Upper lobe of right lung (tissue), 1 donor: ENCODE measurements at regions not wholly inside any gene's neighbourhood (a gene's known extent, or its start where the extent isn't known, plus 50 kb on each side); places are given as distances from the start of the nearest gene placed in this dataset.

ENCODE experiments used
- ATAC-seq: fragments of 200-7000 bp; cut with Tn5 transposase; one replicate; pipeline ENCODE4 v1.9.1; 2020; ENCODE audit warnings: mild to moderate bottlenecking, moderate library complexity
- DNase-seq: peaks from one replicate; pipeline ENCODE4 v3.0.0-alpha.2; 2020
- H3K27ac ChIP-seq: fragments of 200-600 bp; one replicate; pipeline ENCODE4 v1.8.0; 2022
- H3K27me3 ChIP-seq: fragments of 200-600 bp; one replicate; pipeline ENCODE4 v1.8.0; 2022; ENCODE audit warnings: mild to moderate bottlenecking
- H3K36me3 ChIP-seq: fragments of 200-600 bp; one replicate; pipeline ENCODE4 v1.8.0; 2022
- H3K4me1 ChIP-seq: fragments of 200-600 bp; one replicate; pipeline ENCODE4 v1.8.0; 2022
- H3K4me3 ChIP-seq: fragments of 200-600 bp; one replicate; pipeline ENCODE4 v1.8.0; 2022; ENCODE audit warnings: mild to moderate bottlenecking
- H3K9me3 ChIP-seq: fragments of 200-600 bp; one replicate; pipeline ENCODE4 v1.8.0; 2022
- CTCF ChIP-seq: fragments of 200-600 bp; IDR thresholded peaks from one replicate; pipeline ENCODE4 v1.8.0; 2022; ENCODE audit warnings: antibody characterized with exemption
- intact Hi-C: fragments of 100-400 bp; cut with DNase I; formaldehyde crosslinking; loops from one replicate; pipeline ENCODE4 v1.11.0; 2022
- donor health status: DM: no; HTN: yes; CAD: no; lungs with severe emphysema.

DNA sequence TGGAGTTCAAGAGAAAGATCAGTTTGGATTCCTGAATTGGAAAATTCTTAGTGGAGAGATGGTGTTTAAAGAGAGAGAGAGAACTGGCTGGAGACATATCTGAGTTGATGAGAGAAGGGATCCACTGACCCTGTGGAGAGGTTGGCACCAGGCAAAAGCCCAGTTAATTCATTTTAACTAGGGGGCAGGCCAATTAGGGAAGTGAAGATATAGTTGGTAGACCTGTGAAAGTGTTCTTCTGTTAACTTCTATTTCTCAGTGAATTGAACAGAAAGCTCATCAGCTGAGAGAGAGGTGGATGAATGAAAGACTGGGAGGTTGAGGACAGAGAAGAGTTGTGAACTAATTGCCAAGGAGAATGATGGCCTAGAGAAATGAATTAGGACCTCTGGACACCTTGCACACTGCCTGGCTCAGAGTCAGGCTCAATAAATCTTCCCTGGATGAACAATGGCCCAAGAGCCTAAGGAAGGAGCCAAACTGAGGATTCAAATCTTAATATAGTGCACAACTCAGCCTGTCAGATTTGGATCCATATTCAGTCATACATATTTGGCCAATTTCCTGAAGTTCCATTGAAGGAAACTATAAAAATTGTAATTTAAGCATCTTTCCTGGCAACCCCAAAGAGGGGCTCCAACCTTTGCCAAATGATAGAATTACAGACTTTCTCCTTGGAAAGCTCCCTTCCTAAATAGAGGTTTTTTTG is 82.2 kb upstream of the RMDN2 start:
- Histone ChIP-seq H3K27ac (no peak overlapping the region), H3K27me3 (no peaks in the 10 kb centered on the region), H3K36me3 (no peaks in the 10 kb centered on the region), H3K4me1 (no peaks in the 10 kb centered on the region), H3K9me3 (no peaks in the 10 kb centered on the region), H3K4me3 (no peak overlapping the region)
- intact Hi-C loops = no loop called here
- ATAC-seq (no peak), DNase-seq (no peak)
- no peak for TF ChIP-seq CTCF

GRCh38 chr2:37843556-37843955 is 81.5 kb upstream of the RMDN2 start:
- H3K27me3 ChIP-seq = no peaks in the 10 kb centered on the region
- ATAC-seq (no peak), DNase-seq (no peak)
- H3K4me3 ChIP-seq = no peak overlapping the region
- H3K9me3 ChIP-seq = no peaks in the 10 kb centered on the region
- H3K4me1 ChIP-seq = no peaks in the 10 kb centered on the region
- intact Hi-C loops = no loop called here
- no peaks in the 10 kb centered on the region for H3K36me3 ChIP-seq
- H3K27ac ChIP-seq = no peak overlapping the region
- no peak for TF ChIP-seq CTCF

- Histone ChIP-seq H3K9me3 (no peaks in the 10 kb centered on the region), H3K27me3 (no peaks in the 10 kb centered on the region), H3K4me1 (no peaks in the 10 kb centered on the region), H3K4me3 (no peak overlapping the region), H3K27ac (no peak overlapping the region), H3K36me3 (no peaks in the 10 kb centered on the region)
- ATAC-seq (no peak), DNase-seq (no peak)
- intact Hi-C loops = no loop called here
- no peak for TF ChIP-seq CTCF
Measured at GRCh38 chr2:37846207-37846606, 78.9 kb upstream of the RMDN2 start.

DNA sequence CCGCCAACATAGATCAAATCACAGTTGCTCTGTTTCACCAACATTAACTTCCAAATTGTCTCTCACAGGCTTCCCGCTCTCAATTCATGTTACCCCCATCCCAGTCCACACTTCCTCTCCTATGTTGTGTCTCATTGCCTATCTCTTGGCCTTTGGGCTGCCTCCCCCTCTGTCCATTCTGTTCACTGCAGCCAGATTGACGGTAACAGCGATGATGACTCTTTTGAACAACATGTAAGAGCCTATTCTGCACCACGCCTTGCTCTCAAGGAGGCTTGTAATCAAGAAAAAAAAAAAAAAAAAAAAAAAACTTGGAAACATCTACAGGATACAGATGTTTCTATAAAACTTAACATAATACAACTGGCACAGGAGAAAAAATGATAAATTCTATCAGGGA is 77.3 kb upstream of the RMDN2 start:
- Histone ChIP-seq H3K27me3 (no peaks in the 10 kb centered on the region), H3K36me3 (no peaks in the 10 kb centered on the region), H3K4me1 (no peaks in the 10 kb centered on the region), H3K27ac (no peak overlapping the region), H3K9me3 (no peaks in the 10 kb centered on the region), H3K4me3 (no peak overlapping the region)
- intact Hi-C loops = no loop called here
- DNase-seq = no peak
- no peak for ATAC-seq
- TF ChIP-seq CTCF = no peak

DNA sequence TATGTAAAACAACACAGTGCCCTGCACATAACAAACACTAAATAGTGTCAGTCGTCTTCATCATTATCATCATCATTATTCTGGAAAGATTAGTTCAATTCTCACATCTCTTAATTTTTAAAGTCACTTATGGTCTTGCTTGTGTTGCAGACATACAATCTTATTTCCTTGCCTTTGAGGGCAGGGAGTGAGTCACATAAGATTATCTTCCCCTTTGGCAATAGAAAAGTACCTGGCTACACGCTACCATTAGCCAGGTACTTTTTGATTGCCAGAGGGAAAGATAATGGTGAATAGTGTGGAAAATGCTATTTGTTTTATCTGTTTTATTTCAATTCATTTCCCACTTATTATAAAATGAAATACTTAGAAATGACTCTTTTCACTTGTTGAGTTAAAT is 76.6 kb upstream of the RMDN2 start:
- Histone ChIP-seq H3K27me3 (no peaks in the 10 kb centered on the region), H3K4me1 (no peaks in the 10 kb centered on the region), H3K36me3 (no peaks in the 10 kb centered on the region), H3K27ac (no peak overlapping the region), H3K9me3 (no peaks in the 10 kb centered on the region), H3K4me3 (no peak overlapping the region)
- ATAC-seq (no peak), DNase-seq (no peak)
- intact Hi-C loops = no loop called here
- no peak for TF ChIP-seq CTCF

DNA sequence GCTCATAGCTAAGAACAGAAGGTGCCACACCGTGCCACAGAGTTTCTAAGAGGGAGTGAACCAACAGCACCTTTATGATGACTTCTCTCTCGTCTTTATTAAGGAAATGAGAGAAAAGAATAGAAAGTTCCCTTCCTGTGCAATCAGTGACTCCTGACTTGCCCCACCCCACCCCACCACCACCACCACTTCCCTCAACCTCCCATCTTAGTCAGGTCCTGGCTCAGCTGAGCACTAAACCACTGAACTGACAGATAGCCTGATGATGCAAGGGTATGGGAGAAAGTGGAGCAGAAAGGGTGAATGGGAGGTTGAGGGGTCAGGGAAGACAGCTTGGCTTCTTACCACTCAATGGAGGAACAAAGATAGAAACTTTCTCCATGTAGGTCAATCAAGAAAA is 75.2 kb upstream of the RMDN2 start:
- TF ChIP-seq CTCF = no peak
- intact Hi-C loops = no loop called here

More for the DNA sequence above, 75.2 kb upstream of the RMDN2 start:
- no peak for DNase-seq
- Histone ChIP-seq H3K4me1 (peaks cover 9% of the 10 kb centered on the region), H3K36me3 (no peaks in the 10 kb centered on the region), H3K27ac (no peak overlapping the region), H3K27me3 (no peaks in the 10 kb centered on the region), H3K4me3 (no peak overlapping the region), H3K9me3 (no peaks in the 10 kb centered on the region)
- ATAC-seq = peak; percentile 69
